ENCODE measurements at regions not wholly inside any gene's neighbourhood (a gene's known extent, or its start where the extent isn't known, plus 50 kb on each side); places are given as distances from the start of the nearest gene placed in this dataset.

GRCh38 chr6:90694802-90695201, 107.9 kb upstream of the MAP3K7 start:
- TF ChIP-seq ZBTB33 (IDR thresholded peaks at IDR 0.05) (no peak), MAX (IDR thresholded peaks at IDR 0.05; ENCODE audit: low read depth, low read length) (no peak), POLR2A (IDR thresholded peaks at IDR 0.05; ENCODE audit: low read depth, low read length) (no peak), KLF5 (IDR thresholded peaks at IDR 0.05; ENCODE audit: partially characterized antibody) (no peak), TCF3 (IDR thresholded peaks at IDR 0.05; ENCODE audit: borderline replicate concordance, insufficient read depth, low read depth, low read length) (no peak)

Data from GM12878 (cell line).